ENCODE measurements at regions not wholly inside any gene's neighbourhood (a gene's known extent, or its start where the extent isn't known, plus 50 kb on each side); places are given as distances from the start of the nearest gene placed in this dataset.

GRCh38 chr10:8539056-8539455, 484.6 kb downstream of the GATA3 start:
- DNase-seq (ENCODE audit: low spot score), result no peak

GRCh38 chr10:8543361-8544056, 489.0 kb downstream of the GATA3 start:
- DNase-seq (ENCODE audit: low spot score), result no peak

GRCh38 chr10:8544057-8544380, 489.5 kb downstream of the GATA3 start:
- no peak for DNase-seq (ENCODE audit: low spot score)

GRCh38 chr10:8544500-8544899, 490.0 kb downstream of the GATA3 start:
- DNase-seq (ENCODE audit: low spot score), result no peak

GRCh38 chr10:8554574-8554973, 500.1 kb downstream of the GATA3 start:
- no peak for DNase-seq (ENCODE audit: low spot score)

- DNase-seq (ENCODE audit: low spot score), result no peak
These were observed 501.8 kb downstream of the GATA3 start for GRCh38 chr10:8556321-8556720.

- no peak for DNase-seq (ENCODE audit: low spot score)
These were observed 509.0 kb downstream of the GATA3 start for GRCh38 chr10:8563478-8563877.

- DNase-seq (ENCODE audit: low spot score), result no peak
These were observed 512.2 kb downstream of the GATA3 start for GRCh38 chr10:8566737-8567136.

- DNase-seq (ENCODE audit: low spot score), result no peak
These were observed 513.9 kb downstream of the GATA3 start for GRCh38 chr10:8568401-8568800.

GRCh38 chr10:8575620-8576019, 521.1 kb downstream of the GATA3 start:
- DNase-seq (ENCODE audit: low spot score), result no peak

- no peak for DNase-seq (ENCODE audit: low spot score)
These were observed 521.8 kb downstream of the GATA3 start for GRCh38 chr10:8576281-8576680.

- no peak for DNase-seq (ENCODE audit: low spot score)
These were observed 522.4 kb downstream of the GATA3 start for GRCh38 chr10:8576911-8577310.

GRCh38 chr10:8577686-8578085, 523.2 kb downstream of the GATA3 start:
- no peak for DNase-seq (ENCODE audit: low spot score)

GRCh38 chr10:8581521-8582225, 527.2 kb downstream of the GATA3 start:
- no peak for DNase-seq (ENCODE audit: low spot score)

- DNase-seq (ENCODE audit: low spot score), result no peak
These were observed 528.6 kb downstream of the GATA3 start for GRCh38 chr10:8583096-8583495.

GRCh38 chr10:8584666-8585065, 530.2 kb downstream of the GATA3 start:
- no peak for DNase-seq (ENCODE audit: low spot score)

GRCh38 chr10:8586504-8586903, 532.0 kb downstream of the GATA3 start:
- no peak for DNase-seq (ENCODE audit: low spot score)

GRCh38 chr10:8588135-8588534, 533.6 kb downstream of the GATA3 start:
- DNase-seq (ENCODE audit: low spot score), result no peak

GRCh38 chr10:8590518-8590917, 536.0 kb downstream of the GATA3 start:
- DNase-seq (ENCODE audit: low spot score), result no peak

GRCh38 chr10:8591640-8592039, 537.2 kb downstream of the GATA3 start:
- no peak for DNase-seq (ENCODE audit: low spot score)

GRCh38 chr10:8594176-8594575, 539.7 kb downstream of the GATA3 start:
- DNase-seq (ENCODE audit: low spot score), result no peak

- no peak for DNase-seq (ENCODE audit: low spot score)
These were observed 540.2 kb downstream of the GATA3 start for GRCh38 chr10:8594711-8595110.

- DNase-seq (ENCODE audit: low spot score), result no peak
These were observed 540.7 kb downstream of the GATA3 start for GRCh38 chr10:8595140-8595539.

GRCh38 chr10:8596929-8597472, 542.5 kb downstream of the GATA3 start:
- DNase-seq (ENCODE audit: low spot score), result no peak
